NOMO-1 (cell line): ENCODE measurements at regions not wholly inside any gene's neighbourhood (a gene's known extent, or its start where the extent isn't known, plus 50 kb on each side); places are given as distances from the start of the nearest gene placed in this dataset.

Experiments
- DNase-seq, 2 experiments: peaks; one replicate each; lab custom pipeline; 2025; ENCODE audit not compliant: unreplicated experiment in 2 of 2; lab: John Stamatoyannopoulos, UW

GRCh38 chr22:34687116-34687515 lies 378.8 kb upstream of the ISX start:
- no peak for DNase-seq

DNA sequence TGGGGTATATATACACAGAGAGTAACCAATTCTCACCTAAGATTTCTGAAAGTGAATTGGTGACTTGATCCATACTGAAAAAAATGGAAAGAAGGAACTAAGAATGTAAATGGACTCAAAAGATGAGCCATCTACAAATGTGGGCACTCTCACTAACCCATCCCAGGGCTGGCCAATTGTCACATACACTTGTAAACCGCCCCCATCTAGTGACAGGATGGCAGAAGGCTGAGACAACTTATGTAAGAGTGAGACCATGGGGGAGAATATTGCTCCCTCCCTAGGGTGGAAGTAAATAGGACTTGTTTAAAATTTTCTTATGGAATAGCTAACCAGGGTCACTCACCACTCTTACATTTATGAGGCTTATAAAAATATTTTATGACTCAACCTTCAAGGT lies 377.1 kb upstream of the ISX start:
- no peak for DNase-seq

DNA sequence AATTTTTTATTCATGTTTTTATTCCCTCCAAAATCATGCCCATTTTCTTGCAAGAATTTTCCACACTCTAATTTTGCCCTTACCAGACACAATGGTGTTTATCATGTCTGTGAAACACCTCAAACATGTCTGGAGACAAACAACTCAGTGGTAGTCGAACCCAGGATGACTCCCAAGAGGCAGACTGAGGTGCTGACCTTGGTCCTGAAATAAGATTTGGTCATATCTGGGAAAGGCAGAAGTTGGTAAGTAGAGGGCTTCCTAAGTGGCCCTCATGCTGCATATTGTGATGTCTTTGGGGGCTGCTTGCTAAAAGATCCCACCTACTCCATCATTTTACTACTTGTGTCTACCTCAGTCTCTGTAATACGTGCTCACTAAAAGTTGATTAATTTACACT lies 369.4 kb upstream of the ISX start:
- DNase-seq, result no peak

DNA sequence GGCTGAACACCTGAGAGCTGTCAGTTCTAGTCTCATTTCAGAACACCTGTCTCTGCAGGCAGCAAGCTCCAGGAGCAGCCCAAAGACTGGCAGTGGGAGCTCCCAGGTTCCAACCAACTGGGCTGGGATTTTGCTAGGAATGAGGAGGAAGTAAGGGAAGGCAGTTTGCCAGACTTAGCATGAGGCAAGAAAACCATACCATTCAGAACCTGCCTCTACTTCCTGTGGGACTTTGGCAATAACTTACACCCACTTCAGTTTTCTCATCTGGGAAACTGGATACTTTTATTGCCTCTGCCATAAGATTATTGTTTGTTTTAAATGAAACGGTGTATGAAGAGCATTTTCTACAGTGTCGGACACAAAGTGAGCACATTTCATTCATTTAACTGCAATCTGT lies 363.7 kb upstream of the ISX start:
- DNase-seq, result no peak

GRCh38 chr22:34709641-34710040 lies 356.3 kb upstream of the ISX start:
- DNase-seq, result no peak

DNA sequence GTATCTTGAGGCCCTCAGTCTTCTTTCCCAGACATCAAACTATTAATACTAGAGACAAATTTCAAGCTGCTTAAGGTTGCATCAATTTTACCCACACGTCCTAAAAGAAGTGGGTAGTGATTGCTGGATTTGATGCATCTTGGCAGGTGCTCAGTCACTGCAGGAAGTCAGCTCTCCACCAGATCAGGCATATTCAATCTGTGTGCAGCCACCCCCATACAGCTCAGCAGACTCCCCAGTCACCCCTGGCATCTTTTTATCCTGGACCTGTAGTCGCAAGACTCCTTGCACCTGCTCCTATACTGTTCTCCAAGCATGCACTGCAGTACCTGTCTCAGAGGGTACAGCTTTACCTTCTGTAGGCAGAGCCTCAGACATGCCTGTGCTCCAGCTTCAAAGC lies 343.1 kb upstream of the ISX start:
- DNase-seq, result no peak

- DNase-seq, result no peak
These were observed 329.9 kb upstream of the ISX start for GRCh38 chr22:34736081-34736480.

GRCh38 chr22:34738661-34739400 lies 327.1 kb upstream of the ISX start:
- no peak for DNase-seq

GRCh38 chr22:34743110-34743751 lies 322.7 kb upstream of the ISX start:
- no peak for DNase-seq

DNA sequence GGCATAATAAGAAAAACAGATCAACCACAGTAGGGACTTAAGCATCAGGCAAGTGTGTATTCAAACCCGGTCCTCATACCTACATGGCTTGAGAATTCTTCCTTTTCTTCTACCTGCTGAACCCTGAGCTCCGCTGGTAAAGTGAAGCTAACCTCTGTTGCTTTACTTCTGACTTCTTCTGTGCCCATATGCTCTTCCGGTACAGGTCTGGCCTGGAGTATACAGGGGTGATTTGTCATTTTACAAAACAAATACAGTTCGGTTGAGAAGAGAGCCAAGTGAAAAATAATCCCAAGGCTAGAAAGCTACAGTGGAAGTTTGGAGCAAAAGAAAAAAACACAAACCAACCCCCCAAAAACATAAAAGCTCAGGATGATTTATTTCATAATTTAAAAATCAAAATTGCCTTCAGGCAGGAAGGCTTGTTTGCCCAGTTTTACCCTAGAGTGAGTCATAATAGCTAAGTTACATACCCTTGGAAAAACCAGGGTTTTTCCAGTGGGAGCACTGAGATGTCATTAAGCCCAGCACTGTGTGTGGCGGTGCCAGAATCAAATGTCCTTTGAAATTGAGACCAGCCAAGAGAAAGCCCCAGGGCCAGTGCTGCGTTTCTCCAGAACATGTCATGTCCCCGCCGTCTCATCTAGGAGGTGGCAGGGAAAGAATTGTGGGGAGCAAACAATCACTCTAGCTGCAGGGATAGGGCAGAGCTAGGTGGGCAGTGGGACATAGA lies 305.5 kb upstream of the ISX start:
- DNase-seq, result no peak

DNA sequence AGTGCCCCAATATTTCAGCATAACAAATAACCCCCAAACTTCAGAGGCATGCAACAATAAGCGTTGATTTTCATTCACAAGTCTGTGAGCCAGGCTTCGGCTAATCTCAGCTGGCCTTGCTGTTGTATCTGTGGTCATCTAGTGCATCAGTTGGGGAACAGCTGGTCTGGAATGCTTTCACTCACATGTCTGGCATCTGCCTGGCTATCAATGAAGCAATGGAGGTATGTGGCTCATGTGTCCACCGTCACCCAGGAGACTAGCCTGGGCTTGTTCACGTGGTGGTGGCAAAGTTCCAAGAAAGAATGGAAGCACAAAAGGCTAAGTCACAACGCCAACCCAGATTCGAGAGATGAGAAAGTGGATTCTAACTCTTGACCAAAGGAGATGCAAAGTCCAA lies 304.8 kb upstream of the ISX start:
- DNase-seq, result no peak

DNA sequence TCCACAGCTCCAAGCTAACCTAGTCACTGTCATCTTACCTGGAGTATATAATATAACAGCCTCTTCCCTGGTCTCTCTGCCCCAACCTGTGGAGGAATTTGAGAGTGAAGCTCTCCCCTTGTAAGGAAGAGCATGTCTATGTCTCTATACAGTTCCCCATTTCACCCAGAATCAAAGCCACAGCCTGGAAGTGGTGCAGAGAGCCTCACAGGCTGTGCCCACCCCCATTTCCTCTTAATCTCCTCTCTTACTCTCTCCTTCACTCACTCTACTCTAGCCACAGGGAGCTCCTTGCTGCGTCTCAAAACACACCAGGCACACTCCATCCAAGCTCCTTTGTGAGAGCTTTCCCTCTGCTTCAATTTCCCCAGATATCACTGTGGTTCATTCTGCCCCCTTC lies 302.5 kb upstream of the ISX start:
- no peak for DNase-seq

GRCh38 chr22:34765115-34765514 lies 300.8 kb upstream of the ISX start:
- DNase-seq, result no peak

DNA sequence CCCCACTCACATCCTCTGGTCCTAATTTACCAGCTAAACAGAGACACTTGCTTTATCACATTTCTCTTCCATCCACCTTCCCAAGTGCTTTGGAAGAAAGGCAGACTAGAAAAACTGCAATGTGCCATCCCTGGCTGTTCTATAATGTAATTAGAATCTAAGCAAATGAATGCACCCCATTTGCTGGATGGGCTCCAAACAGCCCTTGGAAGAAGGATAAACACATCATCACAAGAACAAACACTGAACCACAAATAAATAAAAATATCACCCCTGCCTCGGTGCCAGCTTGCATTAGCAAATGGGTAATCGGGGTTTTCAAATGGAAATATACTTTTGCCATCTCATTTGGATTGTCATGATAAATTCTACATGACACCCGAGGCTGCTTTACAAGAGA lies 296.6 kb upstream of the ISX start:
- DNase-seq, result no peak

DNA sequence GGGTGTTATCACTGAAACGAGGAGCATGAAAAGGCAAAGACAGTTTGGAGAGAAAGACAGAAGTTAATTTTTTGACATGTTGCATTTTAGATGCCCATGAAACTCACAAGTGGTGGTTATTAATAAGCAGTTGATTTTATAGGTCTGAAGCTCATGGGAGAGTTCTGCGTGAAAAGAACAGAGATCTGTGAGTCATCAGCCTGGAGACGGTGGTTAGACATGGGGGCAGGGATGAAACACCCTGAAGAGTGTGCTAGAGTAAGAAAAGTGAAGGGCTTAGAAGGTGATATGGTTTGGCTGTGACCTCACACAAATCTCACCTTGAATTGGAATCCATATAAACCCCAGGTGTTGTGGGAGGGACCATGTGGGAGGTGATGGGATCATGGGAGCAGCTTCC lies 289.1 kb upstream of the ISX start:
- no peak for DNase-seq

DNA sequence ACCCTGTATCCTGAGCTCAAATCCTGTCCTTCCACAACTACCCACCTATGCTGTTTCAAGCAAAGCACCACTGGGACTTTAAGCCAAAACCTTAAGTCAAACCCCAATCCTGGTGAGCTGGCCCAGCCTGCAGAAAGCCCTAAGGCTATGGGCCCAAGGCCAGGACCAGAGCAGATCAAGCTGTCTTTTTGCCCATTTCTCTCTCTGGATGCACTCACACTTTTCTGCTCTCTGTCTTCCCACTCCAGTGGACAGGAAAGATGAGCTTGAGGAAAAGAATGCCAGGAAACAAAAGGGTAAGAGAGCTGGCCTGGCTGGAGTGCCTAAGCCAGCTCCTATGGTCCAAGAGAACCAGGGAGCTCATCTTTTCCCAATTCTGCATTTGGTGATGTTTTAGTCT lies 284.3 kb upstream of the ISX start:
- no peak for DNase-seq

- no peak for DNase-seq
These were observed 282.5 kb upstream of the ISX start for GRCh38 chr22:34783436-34783835.

DNA sequence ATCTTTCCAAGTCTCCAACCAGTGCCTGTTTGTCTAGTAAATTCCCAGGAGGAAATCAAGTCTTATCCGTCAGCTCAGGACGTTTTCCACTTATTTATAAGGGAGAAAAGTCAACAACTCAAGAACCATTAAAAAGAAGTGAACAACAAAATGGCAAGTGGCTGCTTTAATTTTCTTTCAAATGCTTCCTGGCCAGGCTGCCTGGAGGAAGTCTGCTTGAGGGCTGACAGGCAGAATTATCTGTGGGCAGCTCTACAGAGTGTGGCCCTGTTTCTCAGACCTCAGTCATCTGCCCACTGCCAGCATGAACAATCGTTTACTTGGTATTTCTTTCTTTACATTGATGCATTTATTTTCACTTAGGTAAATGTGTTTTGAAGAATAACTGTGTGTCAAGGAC lies 281.9 kb upstream of the ISX start:
- DNase-seq, result no peak

GRCh38 chr22:34797826-34798225 lies 268.1 kb upstream of the ISX start:
- no peak for DNase-seq

GRCh38 chr22:34798605-34799004 lies 267.4 kb upstream of the ISX start:
- DNase-seq, result no peak

DNA sequence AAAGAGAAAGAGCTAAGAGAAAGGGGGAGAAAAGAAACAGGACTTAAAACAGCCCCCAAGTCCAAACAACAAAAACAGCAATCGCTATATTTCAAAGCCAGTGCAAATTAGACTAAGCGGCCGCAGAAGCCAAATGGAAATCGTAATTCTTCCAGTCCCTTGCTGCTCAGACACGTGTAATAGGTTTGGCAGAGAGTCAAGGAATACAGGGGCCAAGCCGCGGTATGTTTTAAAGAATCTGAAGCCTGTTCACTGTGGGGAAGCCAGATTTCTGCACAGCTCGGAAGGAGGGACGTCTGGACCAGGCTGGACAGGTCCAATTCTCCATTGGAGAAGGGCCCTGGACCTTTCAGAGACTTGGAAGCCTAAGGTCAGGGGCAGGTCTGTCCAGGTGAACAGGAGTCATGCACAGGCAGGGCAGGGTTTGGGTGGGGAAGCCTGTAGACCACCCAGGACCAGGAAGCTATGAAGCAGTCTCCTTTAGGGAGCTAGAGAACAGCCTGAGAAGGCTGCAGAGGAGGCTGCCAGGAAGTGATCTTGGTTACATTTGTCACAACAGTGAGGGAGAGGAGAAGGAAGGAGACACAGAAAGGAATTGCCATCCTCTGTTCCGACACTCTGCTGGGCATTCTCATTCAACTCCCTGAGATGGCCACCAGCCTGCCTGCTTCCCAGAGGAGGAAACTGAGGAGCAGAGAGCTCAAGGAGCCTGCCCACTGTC lies 265.5 kb upstream of the ISX start:
- DNase-seq, result no peak
